ENCODE measurements at regions not wholly inside any gene's neighbourhood (a gene's known extent, or its start where the extent isn't known, plus 50 kb on each side); places are given as distances from the start of the nearest gene placed in this dataset.

DNA sequence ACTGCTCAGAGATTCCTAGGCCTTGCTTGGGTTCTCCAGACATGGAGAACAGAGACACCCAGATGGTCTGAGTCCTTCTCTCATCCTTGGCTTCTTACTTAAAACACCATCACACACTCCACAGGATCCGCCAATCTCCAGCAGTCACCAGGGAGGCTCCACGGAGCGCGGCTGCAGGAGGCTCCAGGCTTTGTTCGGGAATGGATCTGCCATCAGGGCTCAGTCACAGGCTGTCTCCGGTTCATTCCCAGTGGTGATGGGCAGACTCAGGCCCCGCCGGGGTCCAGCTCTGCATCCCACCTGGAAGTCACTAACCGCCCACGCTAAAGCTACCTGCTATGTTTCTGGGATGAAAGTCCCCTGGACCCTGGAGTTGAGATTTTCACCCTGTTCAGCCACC is 312.9 kb downstream of the TCERG1L start:
- Histone ChIP-seq H3K4me3 (replicated peaks; ENCODE audit: insufficient read depth, low read length) (no peak overlapping the region), H3K27ac (replicated peaks) (no peak overlapping the region), H3K27me3 (ENCODE audit: insufficient read depth, poor library complexity, severe bottlenecking) (no peaks in the 10 kb centered on the region)
- no peak for DNase-seq (ENCODE audit: low read depth in 1 of 2, low spot score in 1 of 2)
- TF ChIP-seq REST (IDR thresholded peaks at IDR 0.05; ENCODE audit: insufficient replicate concordance, low read depth) (no peak), SPI1 (IDR thresholded peaks at IDR 0.05; ENCODE audit: borderline replicate concordance, low read depth) (no peak), CTCF (IDR thresholded peaks at IDR 0.05; ENCODE audit: insufficient read depth, low read length) (no peak), GABPA (IDR thresholded peaks at IDR 0.05; ENCODE audit: low read depth) (no peak), POLR2AphosphoS5 (IDR thresholded peaks at IDR 0.05; ENCODE audit: low read depth) (no peak)

- DNase-seq (ENCODE audit: low read depth in 1 of 2, low spot score in 1 of 2), result no peak
- TF ChIP-seq GABPA (IDR thresholded peaks at IDR 0.05; ENCODE audit: low read depth), result no peak
- no peak for TF ChIP-seq REST (IDR thresholded peaks at IDR 0.05; ENCODE audit: insufficient replicate concordance, low read depth)
- TF ChIP-seq POLR2AphosphoS5 (IDR thresholded peaks at IDR 0.05; ENCODE audit: low read depth), result no peak
- no peak for TF ChIP-seq SPI1 (IDR thresholded peaks at IDR 0.05; ENCODE audit: borderline replicate concordance, low read depth)
- no peak for TF ChIP-seq CTCF (IDR thresholded peaks at IDR 0.05; ENCODE audit: insufficient read depth, low read length)
- H3K27me3 ChIP-seq (ENCODE audit: insufficient read depth, poor library complexity, severe bottlenecking), result no peaks in the 10 kb centered on the region
- H3K27ac ChIP-seq (replicated peaks), result no peak overlapping the region
- no peak overlapping the region for H3K4me3 ChIP-seq (replicated peaks; ENCODE audit: insufficient read depth, low read length)
Observed at GRCh38 chr10:130999376-131000202, 311.9 kb downstream of the TCERG1L start.

DNA sequence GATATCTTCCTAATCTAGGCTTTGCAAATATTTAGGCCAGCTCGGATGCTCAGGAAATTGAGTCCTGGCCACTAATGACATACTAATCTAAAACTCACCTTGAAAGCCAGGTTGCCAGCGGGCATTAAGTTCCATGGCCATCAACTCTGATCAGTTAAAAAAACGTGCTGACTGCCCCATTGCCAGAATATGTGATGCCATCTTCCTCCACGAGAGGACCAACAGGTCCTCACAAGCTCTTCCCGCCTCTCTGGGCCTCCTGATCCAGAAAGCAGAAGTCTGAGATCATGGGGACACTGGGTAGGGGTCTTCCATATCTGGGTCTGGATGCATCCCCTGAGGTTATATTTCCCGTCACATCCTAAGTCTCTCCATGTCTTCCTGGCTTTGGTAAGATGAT is 311.3 kb downstream of the TCERG1L start:
- no peak overlapping the region for H3K27ac ChIP-seq (replicated peaks)
- DNase-seq (ENCODE audit: low read depth in 1 of 2, low spot score in 1 of 2), result no peak
- TF ChIP-seq SPI1 (IDR thresholded peaks at IDR 0.05; ENCODE audit: borderline replicate concordance, low read depth), result no peak
- no peak for TF ChIP-seq POLR2AphosphoS5 (IDR thresholded peaks at IDR 0.05; ENCODE audit: low read depth)
- no peak for TF ChIP-seq REST (IDR thresholded peaks at IDR 0.05; ENCODE audit: insufficient replicate concordance, low read depth)
- TF ChIP-seq GABPA (IDR thresholded peaks at IDR 0.05; ENCODE audit: low read depth), result no peak
- TF ChIP-seq CTCF (IDR thresholded peaks at IDR 0.05; ENCODE audit: insufficient read depth, low read length), result no peak
- H3K27me3 ChIP-seq (ENCODE audit: insufficient read depth, poor library complexity, severe bottlenecking), result no peaks in the 10 kb centered on the region
- H3K4me3 ChIP-seq (replicated peaks; ENCODE audit: insufficient read depth, low read length), result no peak overlapping the region
